A673 (cell line): ENCODE measurements at regions not wholly inside any gene's neighbourhood (a gene's known extent, or its start where the extent isn't known, plus 50 kb on each side); places are given as distances from the start of the nearest gene placed in this dataset.

Source experiments
- BruUV-seq: library from RNA; stranded (reverse); fragments of 400-500 nt; replicated peaks from 2 replicates; lab custom pipeline; 2021; lab: Mats Ljungman, UMichigan
- CTCF ChIA-PET: fragments of 300-600 bp; sonication (Branson Sonifier 250); formaldehyde crosslinking; loops from one replicate; lab custom pipeline; 2022; ENCODE audit warnings: antibody characterized with exemption; lab: Charles Lee
- POLR2A ChIA-PET: fragments of 300-600 bp; sonication (Branson Sonifier 250); formaldehyde crosslinking; loops from one replicate; lab custom pipeline; 2022; ENCODE audit warnings: antibody characterized with exemption; ENCODE audit not compliant: low non-redundant PET; lab: Charles Lee
- DNase-seq: peaks from one replicate; pipeline ENCODE4 v3.0.0-alpha.2; 2015; ENCODE audit warnings: low spot score
- H3K27ac ChIP-seq: fragments of 200-600 bp; sonication (generic); 2 replicates; pipeline ENCODE4 v1.5.1; 2016; ENCODE audit warnings: mixed run types, low read depth, mild to moderate bottlenecking, mixed read lengths, antibody characterized with exemption, low read length; ENCODE audit not compliant: poor library complexity, severe bottlenecking
- H3K27me3 ChIP-seq: fragments of 200-600 bp; sonication (generic); replicated peaks from 2 replicates; pipeline ENCODE4 v1.6.1; 2017; ENCODE audit warnings: mixed run types, low read depth, mild to moderate bottlenecking, mixed read lengths, antibody characterized with exemption, low read length; ENCODE audit not compliant: insufficient read depth, poor library complexity
- H3K36me3 ChIP-seq: fragments of 200-600 bp; sonication (generic); 2 replicates; pipeline ENCODE4 v1.6.1; 2016; ENCODE audit warnings: mixed run types, mild to moderate bottlenecking, mixed read lengths, antibody characterized with exemption, low read length; ENCODE audit not compliant: insufficient read depth, poor library complexity, severe bottlenecking
- H3K4me1 ChIP-seq: fragments of 200-600 bp; sonication (generic); 2 replicates; pipeline ENCODE4 v1.6.1; 2017; ENCODE audit warnings: mixed run types, mild to moderate bottlenecking, mixed read lengths, antibody characterized with exemption, low read length; ENCODE audit not compliant: insufficient read depth, poor library complexity, severe bottlenecking
- H3K4me3 ChIP-seq: fragments of 200-600 bp; sonication (generic); 2 replicates; pipeline ENCODE4 v1.5.1; 2016; ENCODE audit warnings: low read depth, mixed run types, mild to moderate bottlenecking, mixed read lengths, low read length; ENCODE audit not compliant: poor library complexity, severe bottlenecking
- H3K9me3 ChIP-seq: fragments of 200-600 bp; sonication (generic); 2 replicates; pipeline ENCODE4 v1.6.1; 2016; ENCODE audit warnings: mixed run types, low read depth, mild to moderate bottlenecking, mixed read lengths, antibody characterized with exemption, low read length; ENCODE audit not compliant: poor library complexity, severe bottlenecking
- EZH2 ChIP-seq: fragments of 200-600 bp; sonication (generic); IDR thresholded peaks from 2 replicates; pipeline ENCODE4 v1.6.1; 2017; ENCODE audit warnings: borderline replicate concordance, low read depth, mild to moderate bottlenecking, mixed read lengths, antibody characterized with exemption, low read length; ENCODE audit not compliant: poor library complexity, severe bottlenecking
- intact Hi-C: fragments of 100-400 bp; cut with micrococcal nuclease; formaldehyde crosslinking; loops from one replicate; pipeline ENCODE4 v1.10.0; 2022; ENCODE audit not compliant: unreplicated experiment
- TF ChIP-seq, protein P1 (sequence below): fragments of 300-800, 200-600 bp; sonication (generic); conservative IDR thresholded peaks from 2 replicates; pipeline ENCODE4 v1.5.1; 2017; ENCODE audit warnings: low read depth, mild to moderate bottlenecking, antibody characterized with exemption, low read length, moderate library complexity, mixed read lengths

DNA sequence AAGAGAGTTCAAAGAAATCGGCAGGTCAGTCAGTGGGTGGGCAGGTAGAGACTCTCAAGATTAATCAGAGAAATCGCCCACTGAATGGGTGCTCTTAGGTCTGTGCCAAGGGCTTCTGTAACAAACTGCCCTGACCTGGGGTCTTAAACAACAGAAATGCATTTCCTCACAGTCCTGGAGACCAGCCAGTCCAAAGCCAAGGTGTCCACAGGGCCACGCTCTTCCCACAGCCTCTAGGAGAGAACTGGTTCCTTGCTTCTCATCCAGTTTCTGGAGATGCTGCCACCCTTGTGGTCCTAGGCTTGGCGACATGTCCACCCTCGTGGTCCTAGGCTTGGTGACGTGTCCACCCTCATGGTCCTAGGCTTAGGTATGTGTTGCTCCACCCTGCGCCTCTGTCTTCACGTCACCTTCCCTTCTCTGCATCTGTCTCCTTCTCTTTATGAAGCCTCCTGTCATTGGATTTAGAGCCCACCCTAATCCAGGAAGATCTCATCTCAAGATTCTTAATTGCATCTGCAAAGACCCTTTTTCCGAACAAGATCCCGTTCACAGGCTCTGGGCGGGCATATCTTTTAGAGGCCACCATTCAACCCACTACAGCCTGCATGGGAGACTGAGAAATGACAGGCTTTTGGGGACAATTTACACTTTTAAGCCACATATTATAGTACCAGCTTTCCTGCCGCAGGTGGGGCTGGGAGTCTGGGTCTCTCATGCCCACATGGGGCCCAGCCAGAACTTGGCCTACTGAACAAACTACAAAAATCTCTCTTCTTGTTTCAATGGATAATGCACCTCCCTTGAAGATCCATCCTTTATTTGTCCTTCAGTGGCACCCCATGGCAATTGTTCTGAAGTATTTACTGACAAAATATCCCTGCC, 161.3 kb downstream of the ASB1 start:
- ChIA-PET CTCF (no interaction called here), POLR2A (no interaction called here)
- Histone ChIP-seq H3K27ac (no peak overlapping the region), H3K36me3 (no peaks in the 10 kb centered on the region), H3K27me3 (no peaks in the 10 kb centered on the region), H3K4me3 (no peak overlapping the region), H3K9me3 (no peaks in the 10 kb centered on the region), H3K4me1 (no peaks in the 10 kb centered on the region)
- intact Hi-C loops = no loop called here
- no TSS peak for BruUV-seq
- DNase-seq = no peak
- no peak for TF ChIP-seq EZH2
- TF ChIP-seq, protein P1, sequence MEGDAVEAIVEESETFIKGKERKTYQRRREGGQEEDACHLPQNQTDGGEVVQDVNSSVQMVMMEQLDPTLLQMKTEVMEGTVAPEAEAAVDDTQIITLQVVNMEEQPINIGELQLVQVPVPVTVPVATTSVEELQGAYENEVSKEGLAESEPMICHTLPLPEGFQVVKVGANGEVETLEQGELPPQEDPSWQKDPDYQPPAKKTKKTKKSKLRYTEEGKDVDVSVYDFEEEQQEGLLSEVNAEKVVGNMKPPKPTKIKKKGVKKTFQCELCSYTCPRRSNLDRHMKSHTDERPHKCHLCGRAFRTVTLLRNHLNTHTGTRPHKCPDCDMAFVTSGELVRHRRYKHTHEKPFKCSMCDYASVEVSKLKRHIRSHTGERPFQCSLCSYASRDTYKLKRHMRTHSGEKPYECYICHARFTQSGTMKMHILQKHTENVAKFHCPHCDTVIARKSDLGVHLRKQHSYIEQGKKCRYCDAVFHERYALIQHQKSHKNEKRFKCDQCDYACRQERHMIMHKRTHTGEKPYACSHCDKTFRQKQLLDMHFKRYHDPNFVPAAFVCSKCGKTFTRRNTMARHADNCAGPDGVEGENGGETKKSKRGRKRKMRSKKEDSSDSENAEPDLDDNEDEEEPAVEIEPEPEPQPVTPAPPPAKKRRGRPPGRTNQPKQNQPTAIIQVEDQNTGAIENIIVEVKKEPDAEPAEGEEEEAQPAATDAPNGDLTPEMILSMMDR = no peak

DNA sequence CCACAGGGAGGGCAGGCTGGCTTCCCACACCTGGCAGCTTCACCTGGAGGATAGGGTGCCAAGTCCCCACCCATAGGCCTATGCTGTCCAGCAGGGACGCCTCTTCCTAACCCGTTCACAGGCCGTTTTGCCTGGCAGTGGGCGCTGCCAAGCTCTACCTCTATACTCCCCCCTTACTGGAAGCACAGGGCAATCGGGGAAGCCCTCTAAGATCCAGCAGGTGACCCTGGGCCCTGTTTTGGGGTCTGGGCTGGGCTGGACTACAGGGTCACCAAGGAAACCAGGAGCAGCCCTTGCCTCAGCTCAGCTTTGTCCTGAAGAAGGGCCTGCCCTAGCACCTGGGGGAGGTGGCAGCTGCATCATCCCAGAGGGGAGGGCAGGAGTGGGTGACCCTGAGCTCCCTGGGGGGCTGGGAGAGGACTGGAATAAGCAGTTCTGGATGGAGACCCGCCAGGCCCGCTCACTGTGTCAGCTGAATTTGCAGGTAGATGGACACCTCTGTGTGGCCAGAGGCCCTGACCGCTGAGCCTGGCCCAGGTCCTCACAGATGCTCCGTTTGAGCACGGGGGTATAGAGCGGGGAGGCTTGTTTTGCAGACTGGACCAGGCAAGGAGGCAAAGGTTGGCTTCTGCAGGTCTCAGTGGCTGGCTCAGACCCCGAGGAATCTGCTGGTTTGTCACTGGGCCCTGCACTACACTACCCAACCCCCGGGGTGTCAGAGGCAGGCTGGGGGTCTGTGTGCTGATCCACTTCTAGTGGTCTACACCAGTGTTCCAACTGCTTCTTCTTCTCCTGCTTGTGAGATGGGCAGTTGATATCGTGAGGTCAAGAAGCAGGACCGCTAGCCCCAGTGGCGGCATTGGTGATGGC, 163.1 kb downstream of the ASB1 start:
- TF ChIP-seq, protein P1 = no peak
- no peak for TF ChIP-seq EZH2
- intact Hi-C loops = no loop called here
- CTCF ChIA-PET = no interaction called here
- Histone ChIP-seq H3K27ac (no peak overlapping the region), H3K4me1 (no peaks in the 10 kb centered on the region), H3K9me3 (no peaks in the 10 kb centered on the region), H3K4me3 (no peak overlapping the region), H3K36me3 (no peaks in the 10 kb centered on the region), H3K27me3 (no peaks in the 10 kb centered on the region)
- no TSS peak for BruUV-seq
- DNase-seq = no peak
- POLR2A ChIA-PET = no interaction called here

DNA sequence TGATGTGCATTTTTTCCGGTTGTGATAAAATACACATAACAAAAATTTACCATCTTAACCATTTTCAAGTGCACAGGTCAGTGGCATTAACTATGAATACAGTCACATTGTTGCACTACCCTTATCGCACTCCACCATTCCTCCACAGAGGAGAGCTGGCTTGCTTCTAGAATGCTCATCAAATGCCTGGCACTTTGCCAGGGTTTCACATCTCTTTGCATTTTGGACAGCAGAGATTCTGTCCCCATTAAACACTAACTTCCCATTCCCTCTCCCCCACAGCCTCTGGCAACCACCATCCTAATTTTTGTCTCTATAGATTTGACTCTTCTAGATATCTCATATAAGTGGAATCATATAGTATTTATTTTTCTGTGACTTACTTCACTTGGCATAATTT, 165.0 kb downstream of the ASB1 start:
- Histone ChIP-seq H3K9me3 (no peaks in the 10 kb centered on the region), H3K27me3 (no peaks in the 10 kb centered on the region), H3K4me3 (no peak overlapping the region), H3K36me3 (no peaks in the 10 kb centered on the region), H3K27ac (no peak overlapping the region), H3K4me1 (peaks cover 6% of the 10 kb centered on the region)
- no peak for DNase-seq
- ChIA-PET POLR2A (no interaction called here), CTCF (no interaction called here)
- intact Hi-C loops = no loop called here
- no TSS peak for BruUV-seq
- TF ChIP-seq, protein P1 = no peak
- TF ChIP-seq EZH2 = no peak
